Loucy (cell line): ENCODE measurements at regions not wholly inside any gene's neighbourhood (a gene's known extent, or its start where the extent isn't known, plus 50 kb on each side); places are given as distances from the start of the nearest gene placed in this dataset.
"Not testable (repeated sequence)": the region's sequence is repeated elsewhere in the genome, so short reads cannot be mapped to it uniquely, and the experiment has no call there.

Experiments
- H2AFZ ChIP-seq: fragments of 200-600 bp; sonication (generic); 2 replicates; pipeline ENCODE4 v1.6.0; 2016; ENCODE audit warnings: antibody characterized with exemption, mild to moderate bottlenecking, low read length, moderate library complexity
- H3F3A ChIP-seq: fragments of 200-600 bp; 2 replicates; pipeline ENCODE4 v1.6.0; 2016; ENCODE audit warnings: antibody characterized with exemption, low read depth, mild to moderate bottlenecking
- H3K27me3 ChIP-seq: fragments of 200-600 bp; sonication (generic); 2 replicates; pipeline ENCODE4 v1.6.1; 2014; ENCODE audit warnings: low read length, mild to moderate bottlenecking; ENCODE audit not compliant: insufficient read depth, poor library complexity, severe bottlenecking
- H3K36me3 ChIP-seq: fragments of 200-600 bp; sonication (generic); 2 replicates; pipeline ENCODE4 v1.6.1; 2016; ENCODE audit warnings: low read length; ENCODE audit not compliant: insufficient read depth
- H3K4me1 ChIP-seq: fragments of 200-600 bp; sonication (generic); 2 replicates; pipeline ENCODE4 v1.5.1; 2014; ENCODE audit warnings: low read length, mild to moderate bottlenecking; ENCODE audit not compliant: insufficient read depth, poor library complexity, severe bottlenecking
- H3K4me2 ChIP-seq: fragments of 200-600 bp; sonication (generic); 2 replicates; pipeline ENCODE4 v1.6.0; 2014; ENCODE audit warnings: antibody characterized with exemption, low read length, low read depth, mild to moderate bottlenecking; ENCODE audit not compliant: poor library complexity, severe bottlenecking
- H3K4me3 ChIP-seq: fragments of 200-600 bp; sonication (generic); 2 replicates; pipeline ENCODE4 v1.5.1; 2014; ENCODE audit warnings: low read length, mild to moderate bottlenecking, mixed read lengths; ENCODE audit not compliant: poor library complexity, severe bottlenecking
- H3K79me2 ChIP-seq: fragments of 200-600 bp; sonication (generic); 2 replicates; pipeline ENCODE4 v1.6.1; 2014; ENCODE audit warnings: low read length; ENCODE audit not compliant: insufficient read depth
- H3K9ac ChIP-seq: fragments of 200-600 bp; sonication (generic); 2 replicates; pipeline ENCODE4 v1.6.0; 2014; ENCODE audit warnings: mild to moderate bottlenecking, low read depth, low read length, moderate library complexity; ENCODE audit not compliant: poor library complexity, severe bottlenecking
- H3K9me2 ChIP-seq: fragments of 200-600 bp; sonication (generic); replicated peaks from 2 replicates; pipeline ENCODE4 v1.6.1; 2016; ENCODE audit warnings: low read depth, low read length, mixed read lengths
- H3K9me3 ChIP-seq: fragments of 200-600 bp; sonication (generic); 2 replicates; pipeline ENCODE4 v1.6.1; 2014; ENCODE audit warnings: mild to moderate bottlenecking, antibody characterized with exemption, low read length, low read depth; ENCODE audit not compliant: insufficient read depth
- H4K20me1 ChIP-seq: fragments of 200-600 bp; sonication (generic); 2 replicates; pipeline ENCODE4 v1.6.0; 2014; ENCODE audit warnings: antibody characterized with exemption, low read length, mild to moderate bottlenecking; ENCODE audit not compliant: insufficient read depth, poor library complexity, severe bottlenecking
- CTCF ChIP-seq: fragments of 200-600 bp; sonication (generic); conservative IDR thresholded peaks from 2 replicates; pipeline ENCODE4 v1.5.1; 2014; ENCODE audit warnings: mild to moderate bottlenecking, antibody characterized with exemption, low read length
- EZH2phosphoT487 ChIP-seq: fragments of 200-600 bp; IDR thresholded peaks from 2 replicates; pipeline ENCODE4 v1.6.1; 2018; ENCODE audit warnings: antibody characterized with exemption, mild to moderate bottlenecking, moderate library complexity, borderline replicate concordance

- Histone ChIP-seq H3K27me3 (no peaks in the 10 kb centered on the region), H2AFZ (no peak overlapping the region), H3K79me2 (no peaks in the 10 kb centered on the region), H3K9me3 (no peaks in the 10 kb centered on the region), H3K9me2 (no peaks in the 10 kb centered on the region), H3K4me1 (no peaks in the 10 kb centered on the region), H3F3A (no peaks in the 10 kb centered on the region), H3K4me3 (no peak overlapping the region), H3K36me3 (no peaks in the 10 kb centered on the region), H4K20me1 (no peaks in the 10 kb centered on the region), H3K9ac (no peak overlapping the region), H3K4me2 (no peak overlapping the region)
- TF ChIP-seq EZH2phosphoT487 (no peak), CTCF (no peak)
Measured at GRCh38 chr4:181897935-181898334, 345.3 kb upstream of the TENM3 start.

- H3K27me3 ChIP-seq, H3K9me2 ChIP-seq, H3K9me3 ChIP-seq, H2AFZ ChIP-seq, H3K9ac ChIP-seq, H3K4me1 ChIP-seq, H3F3A ChIP-seq, H4K20me1 ChIP-seq, H3K4me2 ChIP-seq, H3K79me2 ChIP-seq, H3K36me3 ChIP-seq, H3K4me3 ChIP-seq: not testable (repeated sequence)
Measured at GRCh38 chr4:181902404-181902803, 340.8 kb upstream of the TENM3 start.

- Histone ChIP-seq H3K36me3 (no peaks in the 10 kb centered on the region), H3K4me1 (no peaks in the 10 kb centered on the region), H3K9me3 (0 out of 2 replicates have a peak, but pooled peaks cover 2% of the 10 kb centered on the region), H3K27me3 (no peaks in the 10 kb centered on the region), H4K20me1 (no peaks in the 10 kb centered on the region), H3K4me3 (no peak overlapping the region), H3K9me2 (no peaks in the 10 kb centered on the region), H3F3A (no peaks in the 10 kb centered on the region), H2AFZ (no peak overlapping the region), H3K4me2 (no peak overlapping the region), H3K9ac (no peak overlapping the region), H3K79me2 (no peaks in the 10 kb centered on the region)
- TF ChIP-seq CTCF (no peak), EZH2phosphoT487 (no peak)
Measured at GRCh38 chr4:181905708-181906107, 337.5 kb upstream of the TENM3 start.

GRCh38 chr4:181908168-181908567 lies 335.0 kb upstream of the TENM3 start:
- no peaks in the 10 kb centered on the region for H3K4me1 ChIP-seq
- H2AFZ ChIP-seq: no peak overlapping the region
- no peaks in the 10 kb centered on the region for H3K36me3 ChIP-seq
- no peak overlapping the region for H3K4me2 ChIP-seq
- H3K9me3 ChIP-seq: 0 out of 2 replicates have a peak, but pooled peaks cover 2% of the 10 kb centered on the region
- TF ChIP-seq EZH2phosphoT487 (no peak), CTCF (no peak)
- no peaks in the 10 kb centered on the region for H4K20me1 ChIP-seq
- no peak overlapping the region for H3K9ac ChIP-seq
- no peak overlapping the region for H3K4me3 ChIP-seq
- H3K9me2 ChIP-seq: no peaks in the 10 kb centered on the region
- H3K27me3 ChIP-seq: no peaks in the 10 kb centered on the region
- no peaks in the 10 kb centered on the region for H3F3A ChIP-seq
- H3K79me2 ChIP-seq: no peaks in the 10 kb centered on the region
